ENCODE measurements at regions not wholly inside any gene's neighbourhood (a gene's known extent, or its start where the extent isn't known, plus 50 kb on each side); places are given as distances from the start of the nearest gene placed in this dataset.

DNA sequence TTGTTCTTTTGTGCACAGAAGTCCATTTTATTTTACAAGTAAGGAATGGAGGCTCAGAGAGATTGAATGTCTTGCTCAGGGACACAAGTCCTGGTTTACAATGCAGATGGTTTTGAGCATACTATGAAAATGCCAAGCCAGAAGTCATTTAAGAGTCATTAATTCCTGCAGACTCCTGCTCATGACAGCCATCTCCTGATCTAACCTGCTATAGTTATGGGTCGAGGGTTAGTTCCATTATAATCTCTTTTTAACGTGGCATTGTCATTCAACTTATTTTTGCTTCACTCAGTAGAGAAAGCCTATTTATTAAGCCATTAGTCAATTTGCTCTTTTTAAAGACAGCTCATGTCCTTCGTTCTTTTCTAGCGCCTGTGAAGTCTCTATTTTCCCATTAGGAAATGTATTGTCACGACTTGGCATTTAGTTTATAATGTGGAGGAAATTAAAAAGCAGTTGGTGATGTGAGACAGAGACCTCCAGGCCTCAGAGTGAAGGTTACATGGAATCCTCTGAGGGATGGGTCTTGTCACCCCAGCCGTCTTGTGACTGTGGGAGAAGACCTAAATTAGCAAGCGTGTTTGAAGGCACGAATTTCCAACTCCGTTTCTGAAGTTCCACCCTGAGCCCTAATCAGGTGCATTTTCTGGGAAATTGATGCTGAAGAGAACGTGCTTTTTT is 84.1 kb downstream of the ACTBL2 start:
- in situ Hi-C loops (cut with HindIII; ENCODE audit: low sequenced_read_pairs), result no loop called here

DNA sequence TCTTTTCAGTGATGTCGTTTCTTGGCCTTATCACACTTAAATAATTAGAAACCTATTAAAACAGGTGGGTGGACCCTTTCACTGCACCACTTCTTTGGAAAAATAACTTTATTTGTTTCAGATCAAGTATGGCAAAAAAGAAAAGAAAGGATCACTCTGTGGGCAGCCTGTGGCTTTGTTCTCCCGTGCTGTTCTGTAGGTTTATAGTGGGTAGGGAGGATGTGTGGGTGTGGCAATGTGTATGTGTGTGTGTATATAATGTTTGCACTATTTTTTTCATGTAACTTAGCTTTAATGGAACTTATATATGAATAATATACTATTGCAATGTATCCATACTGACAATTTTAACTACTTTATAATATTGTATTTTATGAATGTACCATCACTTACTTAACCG is 85.9 kb downstream of the ACTBL2 start:
- in situ Hi-C loops (cut with HindIII; ENCODE audit: low sequenced_read_pairs), result no loop called here

DNA sequence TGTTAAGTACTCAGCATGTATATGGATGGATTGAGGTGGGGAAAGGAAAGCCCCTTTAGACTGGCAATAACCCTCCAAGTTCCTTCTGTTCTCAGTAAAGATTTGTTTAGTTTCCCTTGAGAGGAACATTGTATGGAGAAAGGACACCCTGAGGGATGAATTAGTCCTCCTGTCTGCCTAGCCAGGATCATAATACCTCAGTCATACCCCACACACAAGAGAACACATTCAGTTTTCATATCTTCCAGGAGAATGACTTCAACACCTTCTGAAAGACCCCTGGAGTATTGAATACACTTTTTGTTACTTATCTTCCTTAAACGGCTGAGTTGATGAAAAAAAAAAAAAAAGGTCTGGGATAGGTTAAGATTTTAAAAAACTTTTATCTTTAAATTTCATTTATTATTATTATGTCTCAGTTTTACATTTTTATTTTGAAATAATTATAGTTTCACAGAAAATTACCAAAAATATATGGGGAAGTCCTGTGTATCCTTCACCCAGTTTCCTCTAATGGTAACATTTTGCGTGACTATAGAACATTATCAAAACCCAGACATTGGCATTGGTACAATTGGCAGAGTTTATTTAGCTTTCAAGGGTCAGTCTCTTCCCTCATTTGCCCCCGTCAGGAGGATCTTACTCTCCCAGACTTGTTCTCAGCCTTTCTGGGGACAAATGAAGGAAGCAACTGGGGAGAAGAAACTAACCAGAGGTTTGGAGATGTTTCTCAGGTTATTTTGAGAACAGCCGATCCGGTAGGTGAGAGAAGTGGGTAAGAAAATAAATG is 88.0 kb downstream of the ACTBL2 start:
- in situ Hi-C loops (cut with HindIII; ENCODE audit: low sequenced_read_pairs), result loop anchor here (5.0 kb wide), 1 partner anchor 37 kb away; no protein-coding TSS in a partner anchor

DNA sequence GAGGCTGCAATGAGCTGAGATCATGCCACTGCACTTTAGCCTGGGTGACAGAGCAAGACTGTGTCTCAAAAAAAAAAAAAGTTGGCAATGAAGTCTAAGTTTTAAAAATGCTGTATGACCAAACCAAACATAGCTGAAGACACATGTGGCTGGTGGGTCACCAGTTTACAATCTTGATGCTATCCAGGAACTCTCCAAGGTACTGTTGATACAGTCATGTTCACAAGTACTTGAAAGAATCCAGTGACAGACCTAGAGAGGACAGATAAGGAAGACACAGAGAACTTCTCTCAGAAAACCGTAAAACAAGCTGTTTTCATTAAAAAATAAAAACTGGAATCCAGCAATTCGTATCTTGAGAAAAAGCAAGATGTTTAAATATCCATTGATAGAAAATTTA is 95.7 kb downstream of the ACTBL2 start:
- in situ Hi-C loops (cut with HindIII; ENCODE audit: low sequenced_read_pairs), result no loop called here

DNA sequence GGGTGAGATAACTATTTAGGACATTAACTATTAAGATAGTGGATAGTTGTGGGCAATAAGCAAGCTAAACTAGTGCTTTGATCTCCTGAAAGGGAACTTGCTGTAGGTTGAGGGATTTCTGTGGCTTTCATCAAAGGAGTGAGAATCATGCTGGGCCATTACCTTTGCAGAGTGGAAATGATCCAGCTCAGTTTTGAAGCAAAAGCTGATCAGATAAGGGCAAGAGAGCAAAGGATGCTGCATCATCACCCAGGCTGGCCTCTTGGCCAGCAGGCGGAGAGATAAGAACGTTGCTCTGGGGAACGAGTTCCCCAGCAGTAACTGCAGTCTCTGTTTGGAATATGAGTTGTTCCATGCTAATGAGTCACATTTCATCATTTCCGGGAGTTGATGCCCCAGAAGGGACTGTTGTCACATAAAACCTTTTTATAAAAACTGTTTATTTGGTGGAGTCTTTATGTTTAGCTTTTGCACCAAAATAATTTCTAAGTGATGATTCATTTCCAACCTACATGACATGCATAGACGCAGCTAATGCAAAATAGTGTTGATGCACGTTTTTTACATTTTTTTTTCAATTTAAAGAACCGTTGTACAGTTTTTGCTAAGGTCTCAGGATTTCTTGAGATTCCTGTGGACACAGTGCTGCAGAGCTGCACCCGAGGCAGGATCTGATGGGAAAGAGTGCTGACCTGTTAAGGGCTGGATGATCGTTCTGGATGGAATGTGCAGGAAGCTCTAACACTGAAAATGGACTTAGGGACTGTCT is 99.3 kb downstream of the ACTBL2 start:
- in situ Hi-C loops (cut with HindIII; ENCODE audit: low sequenced_read_pairs), result no loop called here

DNA sequence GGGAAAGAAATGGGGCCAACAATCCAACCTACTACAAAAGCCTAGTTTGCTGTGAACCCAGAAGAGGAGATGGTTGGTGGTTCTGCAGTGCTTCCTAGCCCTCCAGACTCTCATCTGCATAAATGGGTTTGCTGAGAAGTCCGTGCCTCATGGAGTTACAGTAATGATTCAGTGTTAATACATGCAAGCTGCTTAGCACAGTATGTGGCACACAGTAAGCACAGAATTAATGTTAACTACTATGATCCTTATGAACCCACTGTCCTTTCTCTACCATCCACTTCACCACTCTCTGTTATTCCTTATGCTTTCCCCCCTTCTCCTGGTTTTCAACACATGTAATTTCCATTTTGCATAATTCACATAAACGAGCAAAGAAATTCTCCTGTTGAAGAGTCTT is 100.0 kb downstream of the ACTBL2 start:
- in situ Hi-C loops (cut with HindIII; ENCODE audit: low sequenced_read_pairs), result no loop called here

DNA sequence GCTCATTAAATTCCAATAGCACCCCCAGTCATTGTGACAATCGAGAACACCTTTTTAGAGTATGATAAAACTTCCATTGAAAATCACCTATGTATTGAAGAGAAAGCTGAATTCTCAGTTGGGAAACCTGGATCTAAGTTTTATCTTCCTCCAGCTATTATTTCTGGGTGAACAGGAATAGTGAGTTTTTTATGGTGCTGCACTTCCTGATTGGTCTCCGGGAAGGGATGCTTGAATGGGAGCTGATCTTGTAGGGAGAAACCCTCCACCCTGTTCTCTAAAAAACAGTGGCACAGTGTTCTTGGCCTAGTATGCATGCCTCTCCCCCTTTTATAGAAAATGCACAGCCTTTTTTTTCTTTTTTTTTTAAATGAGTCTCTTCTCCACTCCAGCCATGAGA is 112.2 kb downstream of the ACTBL2 start:
- in situ Hi-C loops (cut with HindIII; ENCODE audit: low sequenced_read_pairs), result no loop called here

DNA sequence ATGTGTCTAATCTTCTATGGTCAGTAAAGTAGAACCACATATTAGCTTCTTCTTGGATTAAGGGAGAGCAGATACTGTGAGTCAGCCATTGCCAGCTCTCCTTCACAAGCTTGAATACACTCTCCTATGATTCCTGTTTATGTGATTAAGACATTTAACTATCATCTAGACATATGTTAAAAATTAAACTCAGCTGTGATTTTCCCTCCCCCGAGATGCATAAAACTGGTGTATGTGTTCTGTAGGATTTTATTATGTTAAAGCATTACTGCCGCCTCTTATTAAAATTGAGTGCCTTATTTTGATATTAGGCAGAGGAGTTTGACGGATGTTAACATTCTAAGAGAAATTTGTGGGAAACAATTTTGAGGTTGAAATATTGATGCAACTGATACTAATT is 114.6 kb downstream of the ACTBL2 start:
- in situ Hi-C loops (cut with HindIII; ENCODE audit: low sequenced_read_pairs), result no loop called here

DNA sequence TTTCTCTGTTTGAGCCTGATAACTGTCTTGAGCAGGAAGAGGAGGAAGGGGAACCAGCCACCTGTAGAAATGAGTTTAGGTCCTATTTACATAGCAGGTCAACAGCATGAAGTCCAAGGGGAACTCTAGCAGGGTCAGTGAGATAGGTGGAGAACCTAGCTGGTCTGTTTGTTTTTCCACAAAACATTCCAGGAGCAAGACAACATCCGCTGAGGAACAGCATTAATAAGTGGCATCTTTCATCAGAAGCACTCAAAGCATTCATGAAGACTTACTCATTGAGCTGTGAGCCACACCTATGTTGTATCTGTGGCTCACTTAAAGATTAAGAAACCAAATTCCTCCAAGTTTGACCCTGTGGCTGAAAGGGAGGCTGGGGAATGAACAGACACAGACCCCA is 115.9 kb downstream of the ACTBL2 start:
- in situ Hi-C loops (cut with HindIII; ENCODE audit: low sequenced_read_pairs), result no loop called here

DNA sequence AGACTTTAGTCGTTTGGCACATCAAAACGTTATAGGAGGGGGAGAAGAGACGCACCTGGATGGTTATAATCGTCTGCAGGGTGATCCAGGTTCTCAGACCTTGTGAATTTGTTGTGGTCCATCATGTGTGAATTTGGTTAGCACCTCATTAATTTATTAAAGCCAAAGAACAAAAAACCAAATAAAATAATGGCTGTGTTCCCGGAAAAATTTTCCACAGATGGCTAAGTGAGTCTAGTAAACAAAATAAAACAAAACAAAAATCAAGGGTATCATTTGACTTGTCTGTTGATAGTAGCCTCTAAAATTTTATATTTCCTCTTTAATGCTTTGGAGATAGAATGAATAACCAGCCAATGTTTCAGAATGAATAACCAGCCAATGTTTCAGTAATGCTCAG is 119.7 kb downstream of the ACTBL2 start:
- in situ Hi-C loops (cut with HindIII; ENCODE audit: low sequenced_read_pairs), result no loop called here

DNA sequence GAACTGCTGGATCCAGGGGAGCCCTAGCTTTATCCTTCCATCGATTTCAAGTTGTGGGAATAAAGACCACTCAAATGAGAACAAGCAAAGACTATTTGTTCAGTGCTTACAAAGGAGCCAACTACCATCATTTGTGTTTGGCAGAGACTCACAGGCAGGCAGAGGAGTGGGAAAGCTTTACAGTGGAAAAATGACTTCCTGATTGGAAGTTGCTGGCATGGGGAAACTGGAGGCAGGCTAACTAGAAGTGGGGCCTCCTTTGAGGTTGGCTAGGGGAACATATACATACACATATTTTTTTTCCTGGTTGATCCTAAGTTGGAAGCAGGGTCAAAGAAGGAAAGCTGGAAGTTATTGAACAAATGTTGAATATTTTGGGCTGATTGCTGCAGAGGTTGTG is 121.7 kb downstream of the ACTBL2 start:
- in situ Hi-C loops (cut with HindIII; ENCODE audit: low sequenced_read_pairs), result no loop called here

DNA sequence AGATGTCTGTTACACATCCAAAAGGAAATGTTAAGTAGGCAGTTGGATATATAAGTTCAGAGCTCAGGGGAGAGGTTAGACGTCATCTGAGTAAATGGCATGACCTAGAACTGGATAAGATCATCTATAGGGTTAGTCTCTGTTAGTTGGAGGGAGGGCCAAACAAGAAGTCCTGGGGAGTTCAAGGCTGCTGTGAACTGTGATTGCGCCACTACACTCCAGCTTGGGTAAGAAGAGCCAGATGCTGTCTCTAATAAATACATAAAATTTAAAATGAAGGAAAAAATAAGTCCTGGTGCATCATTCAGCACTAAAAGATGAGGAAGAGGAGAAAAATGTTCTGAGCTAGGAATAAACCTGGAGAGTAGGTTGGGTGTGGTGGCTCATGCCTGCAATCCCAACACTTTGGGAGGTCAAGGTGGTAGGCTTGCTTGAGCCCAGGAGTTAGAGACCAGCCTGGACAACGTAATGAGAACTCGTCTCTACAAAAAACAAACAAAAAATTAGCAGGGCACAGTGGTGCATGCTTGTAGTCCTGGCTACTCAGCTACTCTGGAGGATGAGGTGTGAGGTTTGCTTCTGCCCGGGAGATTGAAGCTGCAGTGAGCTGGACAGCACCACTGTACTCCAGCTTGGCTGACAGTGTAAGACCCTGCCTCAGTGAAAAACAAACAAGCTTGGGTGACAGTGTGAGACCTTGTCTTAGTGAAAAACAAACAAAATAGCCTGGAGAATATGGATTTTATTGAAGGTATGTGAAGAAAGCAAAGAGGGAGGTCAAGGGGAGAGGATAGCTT is 123.6 kb downstream of the ACTBL2 start:
- in situ Hi-C loops (cut with HindIII; ENCODE audit: low sequenced_read_pairs), result loop anchor here (5.0 kb wide), 1 partner anchor 33 kb away; no protein-coding TSS in a partner anchor

DNA sequence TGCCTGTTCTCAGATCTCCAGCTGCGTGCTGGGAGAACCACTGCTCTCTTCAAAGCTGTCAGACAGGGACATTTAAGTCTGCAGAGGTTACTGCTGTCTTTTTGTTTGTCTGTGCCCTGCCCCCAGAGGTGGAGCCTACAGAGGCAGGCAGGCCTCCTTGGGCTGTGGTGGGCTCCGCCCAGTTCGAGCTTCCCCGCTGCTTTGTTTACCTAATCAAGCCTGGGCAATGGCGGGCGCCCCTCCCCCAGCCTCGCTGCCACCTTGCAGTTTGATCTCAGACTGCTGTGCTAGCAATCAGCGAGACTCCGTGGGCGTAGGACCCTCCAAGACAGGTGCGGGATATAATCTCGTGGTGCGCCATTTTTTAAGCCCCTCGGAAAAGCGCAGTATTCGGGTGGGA is 125.8 kb downstream of the ACTBL2 start:
- in situ Hi-C loops (cut with HindIII; ENCODE audit: low sequenced_read_pairs), result loop anchor here (5.0 kb wide), 1 partner anchor 35 kb away; no protein-coding TSS in a partner anchor

DNA sequence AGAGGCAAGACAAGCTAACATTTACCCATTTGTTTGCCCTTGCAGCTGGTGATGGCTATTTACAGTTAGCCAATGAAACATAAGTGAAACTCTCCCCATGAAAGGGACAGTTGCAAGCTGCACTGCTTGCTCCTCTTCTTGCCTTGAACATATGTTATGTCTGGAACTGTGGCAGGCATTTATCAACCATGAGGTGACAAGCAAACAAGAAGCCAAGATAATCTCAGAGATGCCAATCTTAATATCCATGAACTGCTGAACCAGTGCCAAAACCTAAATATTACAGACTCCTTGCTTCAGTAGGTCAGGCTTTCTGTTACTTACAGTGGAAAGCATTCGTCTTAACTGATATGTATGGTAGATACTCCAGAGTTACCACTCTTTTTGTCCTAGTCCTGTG is 133.4 kb downstream of the ACTBL2 start:
- in situ Hi-C loops (cut with HindIII; ENCODE audit: low sequenced_read_pairs), result loop anchor here (5.0 kb wide), 1 partner anchor 47 kb away; no protein-coding TSS in a partner anchor

DNA sequence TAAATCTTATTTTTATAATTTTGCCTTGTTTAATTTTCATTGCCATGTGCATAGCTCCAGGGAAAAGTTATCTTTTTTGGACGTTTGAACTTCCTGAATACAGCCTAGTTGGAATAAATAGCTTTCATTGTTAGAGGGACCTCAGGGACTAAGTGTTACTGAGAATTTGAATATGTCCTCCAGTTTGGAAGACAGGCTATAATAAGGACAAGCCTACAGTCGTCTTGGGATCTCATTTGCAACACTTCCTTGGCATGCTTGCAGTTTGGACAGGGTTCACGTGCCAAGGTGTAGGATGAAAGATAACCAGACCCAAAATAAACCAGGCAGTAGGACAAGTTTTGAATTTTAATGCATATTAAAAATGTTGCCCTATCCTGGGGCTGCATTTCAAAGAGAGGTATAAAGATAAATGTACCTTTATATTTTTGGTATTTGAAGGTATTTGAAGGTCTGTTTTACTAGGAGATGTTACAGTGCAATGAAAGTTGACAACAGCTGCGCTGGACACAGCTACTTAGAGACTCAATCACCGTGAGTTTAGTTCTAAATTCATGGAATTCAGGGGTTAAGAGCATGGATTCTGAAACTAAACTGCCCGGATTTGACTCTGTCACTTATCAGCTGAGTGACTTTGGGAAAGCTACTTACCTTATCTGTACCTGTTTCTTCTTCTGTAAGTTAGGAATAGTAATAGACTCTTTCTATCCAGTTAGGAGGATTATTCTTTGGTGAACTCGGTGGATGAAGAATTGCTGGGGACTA is 134.1 kb downstream of the ACTBL2 start:
- in situ Hi-C loops (cut with HindIII; ENCODE audit: low sequenced_read_pairs), result loop anchor here (5.0 kb wide), 1 partner anchor 46 kb away; no protein-coding TSS in a partner anchor

DNA sequence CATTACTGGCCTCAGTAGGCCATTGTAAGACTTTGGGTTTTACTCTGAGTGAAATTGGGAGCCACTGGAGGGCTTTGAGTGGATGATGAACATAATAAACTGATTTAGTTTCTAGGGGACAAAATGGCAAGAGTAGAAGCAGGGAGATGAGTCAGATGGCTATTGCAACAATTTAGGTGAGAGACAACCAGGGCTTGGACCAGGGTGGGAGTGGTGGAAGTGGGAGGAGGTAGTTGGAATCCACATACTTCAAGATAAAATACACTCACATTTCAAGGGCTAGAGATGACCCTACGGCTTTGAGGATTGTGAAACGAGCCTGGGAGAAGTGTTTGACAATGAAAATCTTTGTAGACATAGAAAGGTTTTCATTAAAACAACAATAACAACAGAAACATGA is 136.3 kb downstream of the ACTBL2 start:
- in situ Hi-C loops (cut with HindIII; ENCODE audit: low sequenced_read_pairs), result loop anchor here (5.0 kb wide), 1 partner anchor 44 kb away; no protein-coding TSS in a partner anchor

DNA sequence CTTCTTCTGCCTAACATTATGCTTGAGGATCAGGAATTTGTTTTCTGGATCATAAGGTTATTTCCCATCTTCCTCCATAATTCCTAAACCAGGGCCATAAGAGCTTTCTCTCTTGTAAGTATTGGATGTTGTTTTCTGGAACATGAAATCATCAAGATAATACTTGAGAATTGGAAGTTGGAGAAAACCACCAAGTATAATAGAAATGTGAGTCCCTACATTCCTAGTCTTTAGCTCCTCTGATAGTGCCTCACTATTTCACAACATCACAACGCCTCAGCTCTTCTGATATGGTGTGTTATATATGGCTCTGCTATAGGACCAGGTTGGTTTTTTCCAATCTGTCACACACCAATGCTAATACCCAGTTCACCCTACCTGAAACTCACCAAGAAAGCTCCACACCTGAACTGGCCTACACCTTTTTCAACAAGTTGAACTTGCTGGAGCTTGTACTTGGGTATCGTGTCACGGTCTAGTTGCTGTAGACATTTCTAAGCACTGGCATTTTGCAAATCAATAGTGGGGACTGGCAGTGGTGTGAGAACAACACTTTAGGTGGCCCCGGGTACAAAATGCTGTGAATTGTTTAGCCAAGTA is 141.1 kb downstream of the ACTBL2 start:
- in situ Hi-C loops (cut with HindIII; ENCODE audit: low sequenced_read_pairs), result no loop called here

DNA sequence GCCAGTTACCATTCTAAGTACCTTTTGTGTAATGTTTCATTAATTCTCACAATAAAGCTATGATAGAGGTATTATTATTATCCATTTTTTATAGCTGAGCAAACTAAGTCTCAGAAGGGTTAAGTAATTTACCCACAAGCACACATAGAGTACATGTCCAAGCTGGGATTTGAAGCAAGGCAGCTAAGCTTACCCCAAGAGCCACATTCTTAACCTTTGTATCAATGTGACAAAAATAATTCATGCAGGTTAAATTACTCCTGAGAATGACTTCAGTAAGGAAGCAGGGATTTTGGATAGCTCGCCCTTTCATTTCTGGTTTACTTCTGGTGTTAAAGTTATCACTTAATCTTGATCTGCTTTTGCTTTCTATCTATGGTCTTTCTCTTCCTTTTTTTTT is 141.9 kb downstream of the ACTBL2 start:
- in situ Hi-C loops (cut with HindIII; ENCODE audit: low sequenced_read_pairs), result no loop called here

DNA sequence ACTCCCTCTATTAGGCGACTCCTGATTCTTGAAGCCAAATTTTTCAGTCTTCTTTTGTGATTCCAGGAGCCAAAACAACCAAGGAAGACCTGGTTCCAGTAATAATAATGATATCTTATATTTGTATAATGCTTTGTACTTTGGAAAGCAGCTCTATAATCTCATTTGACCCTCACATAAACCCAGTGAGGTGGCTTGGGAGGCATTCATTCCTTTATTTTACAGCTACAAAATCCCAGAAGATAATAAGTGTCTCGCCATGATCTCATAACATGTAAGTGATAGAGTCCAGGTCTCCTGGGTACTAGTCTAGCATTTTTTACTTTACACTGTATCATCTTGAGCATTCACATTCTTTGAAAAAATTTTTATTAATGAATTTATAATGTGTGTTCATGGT is 143.1 kb downstream of the ACTBL2 start:
- in situ Hi-C loops (cut with HindIII; ENCODE audit: low sequenced_read_pairs), result no loop called here
